ENCODE measurements at regions not wholly inside any gene's neighbourhood (a gene's known extent, or its start where the extent isn't known, plus 50 kb on each side); places are given as distances from the start of the nearest gene placed in this dataset.

GRCh38 chr12:69056743-69057515 is 124.0 kb upstream of the CPM start:
- no peak for DNase-seq (ENCODE audit: low read depth, low spot score)
- H3K4me3 ChIP-seq (ENCODE audit: low read length): no peak overlapping the region

- H3K4me3 ChIP-seq (ENCODE audit: low read length): no peak overlapping the region
- DNase-seq (ENCODE audit: low read depth, low spot score): no peak
Observed at GRCh38 chr12:69057742-69058141, 124.8 kb upstream of the CPM start.

- H3K4me3 ChIP-seq (ENCODE audit: low read length): no peak overlapping the region
- no peak for DNase-seq (ENCODE audit: low read depth, low spot score)
Observed at GRCh38 chr12:69059465-69060457, 126.8 kb upstream of the CPM start.

- no peak for DNase-seq (ENCODE audit: low read depth, low spot score)
- H3K4me3 ChIP-seq (ENCODE audit: low read length): no peak overlapping the region
Observed at GRCh38 chr12:69061574-69061973, 128.6 kb upstream of the CPM start.

GRCh38 chr12:69062621-69063237 is 129.8 kb upstream of the CPM start:
- DNase-seq (ENCODE audit: low read depth, low spot score): no peak
- H3K4me3 ChIP-seq (ENCODE audit: low read length): no peak overlapping the region

GRCh38 chr12:69064734-69065443 is 131.9 kb upstream of the CPM start:
- no peak for DNase-seq (ENCODE audit: low read depth, low spot score)
- H3K4me3 ChIP-seq (ENCODE audit: low read length): no peak overlapping the region

GRCh38 chr12:69065775-69066174 is 132.8 kb upstream of the CPM start:
- DNase-seq (ENCODE audit: low read depth, low spot score): no peak
- H3K4me3 ChIP-seq (ENCODE audit: low read length): no peak overlapping the region

- H3K4me3 ChIP-seq (ENCODE audit: low read length): no peak overlapping the region
- DNase-seq (ENCODE audit: low read depth, low spot score): no peak
Observed at GRCh38 chr12:69066492-69067373, 133.8 kb upstream of the CPM start.

GRCh38 chr12:69067713-69068112 is 134.7 kb upstream of the CPM start:
- DNase-seq (ENCODE audit: low read depth, low spot score): no peak

GRCh38 chr12:69068448-69068847 is 135.5 kb upstream of the CPM start:
- no peak overlapping the region for H3K4me3 ChIP-seq (ENCODE audit: low read length)
- DNase-seq (ENCODE audit: low read depth, low spot score): no peak

More at GRCh38 chr12:69067713-69068112, 134.7 kb upstream of the CPM start:
- no peak overlapping the region for H3K4me3 ChIP-seq (ENCODE audit: low read length)

GRCh38 chr12:69069479-69069878 is 136.5 kb upstream of the CPM start:
- no peak overlapping the region for H3K4me3 ChIP-seq (ENCODE audit: low read length)
- no peak for DNase-seq (ENCODE audit: low read depth, low spot score)

- H3K4me3 ChIP-seq (ENCODE audit: low read length): no peak overlapping the region
- peak; percentile 40 for DNase-seq (ENCODE audit: low read depth, low spot score)
Observed at GRCh38 chr12:69070319-69071090, 137.5 kb upstream of the CPM start.

- DNase-seq (ENCODE audit: low read depth, low spot score): no peak
- H3K4me3 ChIP-seq (ENCODE audit: low read length): no peak overlapping the region
Observed at GRCh38 chr12:69071091-69071370, 138.1 kb upstream of the CPM start.

GRCh38 chr12:69073035-69073434 is 140.1 kb upstream of the CPM start:
- DNase-seq (ENCODE audit: low read depth, low spot score): no peak
- no peak overlapping the region for H3K4me3 ChIP-seq (ENCODE audit: low read length)

- no peak for DNase-seq (ENCODE audit: low read depth, low spot score)
- H3K4me3 ChIP-seq (ENCODE audit: low read length): no peak overlapping the region
Observed at GRCh38 chr12:69074556-69075349, 141.8 kb upstream of the CPM start.

GRCh38 chr12:69083689-69084088 is 150.7 kb upstream of the CPM start:
- DNase-seq (ENCODE audit: low read depth, low spot score): no peak
- H3K4me3 ChIP-seq (ENCODE audit: low read length): no peak overlapping the region

- DNase-seq (ENCODE audit: low read depth, low spot score): no peak
- H3K4me3 ChIP-seq (ENCODE audit: low read length): no peak overlapping the region
Observed at GRCh38 chr12:69084816-69085378, 151.9 kb upstream of the CPM start.

Measured in Jurkat, Clone E6-1 (cell line).